Stimulated activated naive CD8-positive, alpha-beta T cell treated with anti-CD3 and anti-CD28 coated beads, Interleukin-15, amount 100 ng/mL, for 72 hours (primary cell): ENCODE measurements at regions not wholly inside any gene's neighbourhood (a gene's known extent, or its start where the extent isn't known, plus 50 kb on each side); places are given as distances from the start of the nearest gene placed in this dataset.
A peak's percentile ranks its signal among the peaks of the same experiment; 100 is the strongest.

ENCODE experiments used
- ATAC-seq: fragments of 150-1000 bp; cut with Tn5 transposase; 2 replicates; pipeline ENCODE4 v1.10.0; 2021; ENCODE audit warnings: mild to moderate bottlenecking, moderate library complexity
- DNase-seq, 2 donors: peaks; one replicate each; pipeline ENCODE4 v3.0.0; 2021 to 2022
- H3K27ac Mint-ChIP-seq, 2 donors: one replicate each; pipeline ENCODE4 v1.8.0; 2022; ENCODE audit warnings: mild to moderate bottlenecking in 2 of 2, mixed read lengths in 2 of 2, moderate library complexity in 2 of 2
- H3K27me3 Mint-ChIP-seq: one replicate; pipeline ENCODE4 v1.8.0; 2022; ENCODE audit warnings: mixed read lengths
- H3K4me1 Mint-ChIP-seq: one replicate; pipeline ENCODE4 v1.8.0; 2022; ENCODE audit warnings: mild to moderate bottlenecking, mixed read lengths
- H3K4me3 Mint-ChIP-seq, 2 donors: one replicate each; pipeline ENCODE4 v1.8.0; 2022; ENCODE audit warnings: mild to moderate bottlenecking in 2 of 2, mixed read lengths in 2 of 2, moderate library complexity in 1 of 2
- H3K9me3 Mint-ChIP-seq, 2 donors: one replicate each; pipeline ENCODE4 v1.8.0; 2022; ENCODE audit warnings: mixed read lengths in 2 of 2

DNA sequence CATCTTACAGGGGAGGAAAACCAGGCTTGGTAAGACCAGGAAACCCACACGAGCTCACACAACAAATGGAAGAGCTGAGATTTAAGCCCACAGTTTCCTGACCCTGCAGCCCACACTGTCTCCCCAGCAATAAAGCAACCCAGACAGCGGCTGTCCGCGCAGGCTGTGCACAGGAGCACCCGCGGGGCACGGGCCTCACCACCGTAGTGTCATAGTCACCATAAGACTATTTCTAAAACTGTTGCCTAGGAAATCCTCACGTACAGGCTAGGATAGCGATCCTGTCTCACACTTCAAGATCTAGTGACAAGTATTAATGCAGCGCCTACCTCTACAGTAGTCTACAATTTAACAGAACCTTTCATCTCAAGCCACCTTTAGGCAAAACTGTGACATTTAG lies 54.0 kb upstream of the SYT6 start:
- H3K4me1 Mint-ChIP-seq: no peaks in the 10 kb centered on the region
- H3K27me3 Mint-ChIP-seq: peaks cover 30% of the 10 kb centered on the region
- H3K27ac Mint-ChIP-seq: no peak overlapping the region
- DNase-seq (no peak), ATAC-seq (peak; percentile 50)
- H3K9me3 Mint-ChIP-seq: no peaks in the 10 kb centered on the region
- no peak overlapping the region for H3K4me3 Mint-ChIP-seq

DNA sequence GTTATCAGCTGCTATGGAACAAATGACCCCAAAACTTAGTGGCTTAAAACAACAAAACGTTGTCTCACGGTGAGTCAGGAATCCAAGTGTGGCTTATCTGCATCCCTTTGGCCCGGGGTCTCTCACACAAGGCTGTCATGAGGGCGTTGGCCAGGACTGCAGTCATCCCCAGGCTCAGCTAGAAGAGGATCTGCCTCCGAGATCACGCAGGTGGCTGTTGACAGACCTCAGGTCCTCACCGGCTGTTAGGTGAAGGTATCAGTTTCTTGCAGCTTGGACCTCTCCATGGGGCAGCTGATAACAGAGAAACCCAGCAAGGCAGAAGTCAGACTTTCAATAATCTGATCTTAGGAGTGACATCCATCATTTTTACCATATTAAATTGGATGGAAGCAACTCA lies 52.7 kb upstream of the SYT6 start:
- Mint-ChIP-seq H3K4me1 (no peaks in the 10 kb centered on the region), H3K27ac (no peak overlapping the region), H3K4me3 (no peak overlapping the region), H3K27me3 (peaks cover 42% of the 10 kb centered on the region), H3K9me3 (no peaks in the 10 kb centered on the region)
- DNase-seq (no peak), ATAC-seq (no peak)

DNA sequence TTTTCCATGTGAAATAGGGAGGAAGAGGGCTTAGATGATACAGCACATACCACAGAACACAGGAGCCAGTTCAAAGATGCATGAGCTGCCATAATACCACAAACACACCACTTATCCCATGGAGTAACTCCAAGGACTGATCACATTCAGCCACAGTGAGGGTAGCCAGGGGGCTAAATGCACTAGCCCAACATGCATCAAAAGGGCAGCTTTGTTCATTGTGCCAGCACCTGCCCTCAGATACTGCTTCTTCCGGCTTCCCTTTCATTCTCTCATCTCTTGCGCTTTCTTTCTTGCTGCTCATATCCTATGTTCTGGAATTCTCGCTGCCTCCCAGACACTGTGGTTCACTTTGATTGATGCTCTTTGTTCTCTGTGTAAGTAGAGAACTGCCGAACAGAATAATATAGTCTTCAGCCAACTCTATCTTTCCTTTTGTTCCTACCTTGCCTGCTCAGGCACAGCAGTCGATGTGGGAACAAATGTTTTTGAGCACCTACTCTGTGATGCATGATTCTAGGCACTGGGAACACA lies 50.0 kb upstream of the SYT6 start:
- Mint-ChIP-seq H3K27ac (no peak overlapping the region), H3K4me1 (no peaks in the 10 kb centered on the region), H3K9me3 (no peaks in the 10 kb centered on the region), H3K4me3 (no peak overlapping the region), H3K27me3 (peaks cover 54% of the 10 kb centered on the region)
- DNase-seq (no peak), ATAC-seq (no peak)
